ENCODE measurements at regions not wholly inside any gene's neighbourhood (a gene's known extent, or its start where the extent isn't known, plus 50 kb on each side); places are given as distances from the start of the nearest gene placed in this dataset.

- no peak for TF ChIP-seq CTCF (IDR thresholded peaks at IDR 0.05; ENCODE audit: low read length)
- no peak for TF ChIP-seq EZH2 (IDR thresholded peaks at IDR 0.05; ENCODE audit: borderline replicate concordance, low read length)
Measured at GRCh38 chr18:76672627-76673026, 149.7 kb upstream of the ZNF236 start.
